ENCODE measurements at regions not wholly inside any gene's neighbourhood (a gene's known extent, or its start where the extent isn't known, plus 50 kb on each side); places are given as distances from the start of the nearest gene placed in this dataset.

DNA sequence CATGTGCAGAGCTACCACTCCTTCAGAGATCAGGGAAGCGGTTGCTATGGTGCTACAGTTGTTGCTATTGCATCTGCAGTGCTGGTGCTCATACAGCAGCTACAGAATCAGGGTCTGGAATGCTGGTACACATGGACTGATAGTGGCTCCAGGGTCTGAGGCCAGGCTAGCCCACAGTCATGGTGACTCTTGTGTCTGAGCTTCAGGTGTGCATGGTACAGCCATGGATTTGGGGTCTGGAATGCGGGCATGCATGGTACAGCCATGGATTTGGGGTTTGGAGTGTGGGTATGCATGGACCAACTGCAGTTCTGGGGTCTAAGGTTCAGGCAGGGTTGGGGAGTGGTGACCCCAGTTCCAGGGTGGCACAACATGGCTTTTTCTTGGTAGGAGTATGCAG is 185.2 kb downstream of the SLC4A3 start:
- no peak overlapping the region for H3K4me3 ChIP-seq (ENCODE audit: low read length)
- H3K9me3 ChIP-seq (ENCODE audit: low read length): peaks cover 5% of the 10 kb centered on the region; the same call in 1 of the 2 replicates
- H3K36me3 ChIP-seq (ENCODE audit: low read depth, low read length): no peaks in the 10 kb centered on the region
- H3K27me3 ChIP-seq (ENCODE audit: low read length): no peaks in the 10 kb centered on the region
- TF ChIP-seq EZH2phosphoT487 (IDR thresholded peaks at IDR 0.05; ENCODE audit: borderline replicate concordance, low read length): no peak
- no peak for TF ChIP-seq EZH2 (IDR thresholded peaks at IDR 0.05; ENCODE audit: low read length, unreplicated experiment)
- TF ChIP-seq, protein P1, sequence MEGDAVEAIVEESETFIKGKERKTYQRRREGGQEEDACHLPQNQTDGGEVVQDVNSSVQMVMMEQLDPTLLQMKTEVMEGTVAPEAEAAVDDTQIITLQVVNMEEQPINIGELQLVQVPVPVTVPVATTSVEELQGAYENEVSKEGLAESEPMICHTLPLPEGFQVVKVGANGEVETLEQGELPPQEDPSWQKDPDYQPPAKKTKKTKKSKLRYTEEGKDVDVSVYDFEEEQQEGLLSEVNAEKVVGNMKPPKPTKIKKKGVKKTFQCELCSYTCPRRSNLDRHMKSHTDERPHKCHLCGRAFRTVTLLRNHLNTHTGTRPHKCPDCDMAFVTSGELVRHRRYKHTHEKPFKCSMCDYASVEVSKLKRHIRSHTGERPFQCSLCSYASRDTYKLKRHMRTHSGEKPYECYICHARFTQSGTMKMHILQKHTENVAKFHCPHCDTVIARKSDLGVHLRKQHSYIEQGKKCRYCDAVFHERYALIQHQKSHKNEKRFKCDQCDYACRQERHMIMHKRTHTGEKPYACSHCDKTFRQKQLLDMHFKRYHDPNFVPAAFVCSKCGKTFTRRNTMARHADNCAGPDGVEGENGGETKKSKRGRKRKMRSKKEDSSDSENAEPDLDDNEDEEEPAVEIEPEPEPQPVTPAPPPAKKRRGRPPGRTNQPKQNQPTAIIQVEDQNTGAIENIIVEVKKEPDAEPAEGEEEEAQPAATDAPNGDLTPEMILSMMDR (conservative IDR thresholded peaks at IDR 0.05; ENCODE audit: low read depth, low read length): no peak
- intact Hi-C loops (cut with micrococcal nuclease): no loop called here
- CTCF ChIA-PET: no interaction called here
- no peak overlapping the region for H2AFZ ChIP-seq (ENCODE audit: low read length)
- no TSS peak for BruUV-seq (replicated peaks)
- H3F3A ChIP-seq (ENCODE audit: low read length, unreplicated experiment): no peaks in the 10 kb centered on the region
- DNase-seq: no peak
- no peaks in the 10 kb centered on the region for H3K9me2 ChIP-seq (replicated peaks; ENCODE audit: low read length)
- H3K9ac ChIP-seq (ENCODE audit: low read length): no peak overlapping the region
- no peaks in the 10 kb centered on the region for H3K4me1 ChIP-seq (ENCODE audit: insufficient read depth, low read length)
- no peaks in the 10 kb centered on the region for H3K79me2 ChIP-seq (ENCODE audit: low read length)
- H4K20me1 ChIP-seq (ENCODE audit: low read length): no peaks in the 10 kb centered on the region
- no peak for ATAC-seq
- POLR2A ChIA-PET (ENCODE audit: unreplicated experiment): no interaction called here
- no peak overlapping the region for H3K27ac ChIP-seq (ENCODE audit: low read length)
- H3K4me2 ChIP-seq (ENCODE audit: low read length): no peak overlapping the region

- BruUV-seq (replicated peaks): no TSS peak
- TF ChIP-seq, protein P1 (conservative IDR thresholded peaks at IDR 0.05; ENCODE audit: low read depth, low read length): no peak
- TF ChIP-seq EZH2 (IDR thresholded peaks at IDR 0.05; ENCODE audit: low read length, unreplicated experiment) (no peak), EZH2phosphoT487 (IDR thresholded peaks at IDR 0.05; ENCODE audit: borderline replicate concordance, low read length) (no peak)
- no peaks in the 10 kb centered on the region for H3K36me3 ChIP-seq (ENCODE audit: low read depth, low read length)
- no peaks in the 10 kb centered on the region for H3K9me3 ChIP-seq (ENCODE audit: low read length)
- ATAC-seq: no peak
- no peaks in the 10 kb centered on the region for H3K4me1 ChIP-seq (ENCODE audit: insufficient read depth, low read length)
- H2AFZ ChIP-seq (ENCODE audit: low read length): no peak overlapping the region
- H3K9me2 ChIP-seq (replicated peaks; ENCODE audit: low read length): no peaks in the 10 kb centered on the region
- intact Hi-C loops (cut with micrococcal nuclease): no loop called here
- H3F3A ChIP-seq (ENCODE audit: low read length, unreplicated experiment): no peaks in the 10 kb centered on the region
- H3K79me2 ChIP-seq (ENCODE audit: low read length): no peaks in the 10 kb centered on the region
- ChIA-PET POLR2A (ENCODE audit: unreplicated experiment) (no interaction called here), CTCF (no interaction called here)
- no peak overlapping the region for H3K27ac ChIP-seq (ENCODE audit: low read length)
- no peaks in the 10 kb centered on the region for H4K20me1 ChIP-seq (ENCODE audit: low read length)
- H3K4me2 ChIP-seq (ENCODE audit: low read length): no peak overlapping the region
- H3K4me3 ChIP-seq (ENCODE audit: low read length): no peak overlapping the region
- no peak for DNase-seq
- H3K9ac ChIP-seq (ENCODE audit: low read length): no peak overlapping the region
- no peaks in the 10 kb centered on the region for H3K27me3 ChIP-seq (ENCODE audit: low read length)
These were observed 193.3 kb downstream of the SLC4A3 start for GRCh38 chr2:219820767-219821166.

- Histone ChIP-seq H3K4me2 (ENCODE audit: low read length) (no peak overlapping the region), H3K27me3 (ENCODE audit: low read length) (no peaks in the 10 kb centered on the region), H3K27ac (ENCODE audit: low read length) (no peak overlapping the region), H3K9ac (ENCODE audit: low read length) (no peak overlapping the region), H3K79me2 (ENCODE audit: low read length) (no peaks in the 10 kb centered on the region), H4K20me1 (ENCODE audit: low read length) (no peaks in the 10 kb centered on the region), H3K4me3 (ENCODE audit: low read length) (no peak overlapping the region), H3K9me3 (ENCODE audit: low read length) (no peaks in the 10 kb centered on the region), H3K9me2 (replicated peaks; ENCODE audit: low read length) (no peaks in the 10 kb centered on the region), H3K36me3 (ENCODE audit: low read depth, low read length) (no peaks in the 10 kb centered on the region), H2AFZ (ENCODE audit: low read length) (no peak overlapping the region), H3K4me1 (ENCODE audit: insufficient read depth, low read length) (no peaks in the 10 kb centered on the region), H3F3A (ENCODE audit: low read length, unreplicated experiment) (no peaks in the 10 kb centered on the region)
- ChIA-PET CTCF (no interaction called here), POLR2A (ENCODE audit: unreplicated experiment) (no interaction called here)
- DNase-seq: no peak
- no peak for ATAC-seq
- no TSS peak for BruUV-seq (replicated peaks)
- intact Hi-C loops (cut with micrococcal nuclease): no loop called here
- TF ChIP-seq EZH2phosphoT487 (IDR thresholded peaks at IDR 0.05; ENCODE audit: borderline replicate concordance, low read length): no peak
- TF ChIP-seq, protein P1 (conservative IDR thresholded peaks at IDR 0.05; ENCODE audit: low read depth, low read length): no peak
- no peak for TF ChIP-seq EZH2 (IDR thresholded peaks at IDR 0.05; ENCODE audit: low read length, unreplicated experiment)
These were observed 196.1 kb downstream of the SLC4A3 start for GRCh38 chr2:219823574-219823973.
